ENCODE measurements at regions not wholly inside any gene's neighbourhood (a gene's known extent, or its start where the extent isn't known, plus 50 kb on each side); places are given as distances from the start of the nearest gene placed in this dataset.
A peak's percentile ranks its signal among the peaks of the same experiment; 100 is the strongest.

DNA sequence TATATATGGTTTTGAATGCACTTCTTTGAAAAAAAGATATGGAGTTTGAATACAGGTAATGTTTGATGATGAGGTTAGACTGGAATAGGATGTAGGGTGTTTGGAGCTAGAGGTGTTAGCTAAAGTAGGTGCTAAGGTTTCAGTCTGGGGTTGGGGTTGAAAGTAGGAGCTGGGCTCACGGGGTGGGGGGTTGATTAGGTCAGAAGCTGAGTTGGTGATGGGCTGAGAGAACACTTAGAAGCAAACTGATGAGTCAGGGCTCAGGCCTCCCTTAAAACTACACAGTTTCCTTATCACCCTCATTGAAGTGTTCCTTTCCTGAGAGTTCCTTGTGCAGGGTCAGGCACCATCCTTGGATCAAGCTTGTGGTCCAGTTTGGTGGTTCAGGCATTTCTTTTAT is 308.8 kb upstream of the ADAMTS16 start:
- FAIRE-seq (no peak), DNase-seq (ENCODE audit: low spot score in 2 of 2) (no peak)

DNA sequence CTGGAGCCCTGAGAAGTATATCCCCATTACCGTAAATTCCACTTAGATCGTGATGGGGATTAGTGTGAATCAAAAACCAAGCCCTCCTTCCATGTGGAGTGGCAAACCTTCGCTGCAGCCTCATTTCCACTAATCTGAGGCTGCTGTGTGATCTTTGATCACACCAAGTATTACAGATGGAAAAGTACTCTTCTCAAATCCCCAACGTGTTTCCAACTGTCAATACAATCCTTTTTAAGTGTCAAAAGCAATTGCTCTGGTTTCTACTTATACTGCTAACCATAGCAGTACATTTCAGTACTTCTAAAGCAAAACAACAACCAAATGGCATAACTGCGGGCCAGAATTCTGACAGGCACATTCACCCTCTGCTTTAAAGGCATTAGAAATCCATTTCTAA is 307.7 kb upstream of the ADAMTS16 start:
- FAIRE-seq (no peak), DNase-seq (ENCODE audit: low spot score in 2 of 2) (no peak)

DNA sequence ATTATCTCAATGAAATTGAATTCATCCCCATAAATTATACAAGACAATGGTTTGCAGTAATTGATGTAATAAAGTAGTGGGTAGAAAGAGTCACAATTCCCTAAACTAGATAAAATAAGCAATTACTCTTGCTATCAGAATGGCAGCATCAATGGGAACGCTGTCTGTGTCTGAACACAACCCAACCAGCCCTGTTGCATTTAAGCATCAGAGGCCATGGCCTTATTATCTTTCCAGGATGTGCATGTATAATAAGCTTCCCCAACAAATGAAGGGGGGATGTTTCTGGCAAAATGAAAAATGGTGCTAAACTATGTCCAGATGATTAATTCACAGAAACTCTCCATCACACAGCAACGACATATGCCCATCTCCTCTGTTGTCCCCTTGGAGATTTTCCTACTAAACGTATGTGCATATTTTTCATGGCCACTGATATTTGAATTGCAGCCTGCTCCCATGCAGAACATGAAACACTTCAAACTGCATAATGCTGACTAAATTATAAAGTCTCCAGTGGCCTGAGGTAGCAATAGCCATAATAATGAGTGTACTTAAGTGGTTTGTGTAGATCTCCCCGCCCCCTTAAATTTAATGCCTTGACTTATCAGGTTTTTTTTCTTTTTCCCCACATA is 306.9 kb upstream of the ADAMTS16 start:
- DNase-seq (ENCODE audit: low spot score in 2 of 2) (no peak), FAIRE-seq (no peak)

DNA sequence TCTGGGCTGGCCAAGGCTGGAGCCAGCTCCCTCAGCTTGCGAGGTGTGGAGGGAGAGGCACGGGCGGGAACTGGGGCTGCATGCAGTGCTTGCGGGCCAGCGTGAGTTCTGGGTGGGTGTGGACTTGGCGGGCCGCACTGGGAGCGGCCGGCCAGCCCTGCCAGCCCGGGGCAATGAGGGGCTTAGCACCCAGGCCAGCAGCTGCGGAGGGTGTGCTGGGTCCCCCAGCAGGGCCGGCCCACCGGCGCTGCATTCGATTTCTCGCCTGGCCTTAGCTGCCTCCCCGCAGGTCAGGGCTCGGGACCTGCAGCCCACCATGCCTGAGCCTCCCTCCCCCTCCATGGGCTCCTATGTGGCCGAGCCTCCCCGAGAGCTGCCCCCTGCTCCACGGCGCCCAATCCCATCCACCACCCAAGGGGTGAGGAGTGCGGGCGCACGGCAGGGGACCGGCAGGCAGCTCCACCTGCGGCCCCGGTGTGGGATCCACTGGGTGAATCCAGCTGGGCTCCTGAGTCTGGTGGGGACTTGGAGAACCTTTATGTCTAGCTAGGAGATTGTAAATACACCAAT is 302.6 kb upstream of the ADAMTS16 start:
- DNase-seq (ENCODE audit: low spot score in 2 of 2) (no peak), FAIRE-seq (no peak)

DNA sequence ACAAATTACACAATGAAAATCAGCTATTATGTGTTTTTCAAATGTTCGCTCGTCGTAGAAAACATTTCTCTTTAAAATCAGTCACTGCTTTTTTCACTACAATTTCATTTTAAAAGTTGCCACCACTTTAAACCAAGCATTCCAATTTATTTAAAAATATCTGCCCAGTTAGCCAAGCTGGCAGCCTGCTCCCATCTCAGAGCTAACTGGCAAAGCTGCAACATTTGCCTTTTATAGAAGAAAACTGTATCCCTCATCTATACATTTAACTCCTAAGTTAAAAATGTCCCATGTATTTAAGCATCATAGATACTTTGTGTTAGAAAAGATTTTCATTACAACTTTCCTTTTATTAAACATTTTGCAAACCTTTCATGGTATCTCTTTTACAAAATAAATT is 294.9 kb upstream of the ADAMTS16 start:
- FAIRE-seq = no peak
- no peak for DNase-seq (ENCODE audit: low spot score in 2 of 2)

DNA sequence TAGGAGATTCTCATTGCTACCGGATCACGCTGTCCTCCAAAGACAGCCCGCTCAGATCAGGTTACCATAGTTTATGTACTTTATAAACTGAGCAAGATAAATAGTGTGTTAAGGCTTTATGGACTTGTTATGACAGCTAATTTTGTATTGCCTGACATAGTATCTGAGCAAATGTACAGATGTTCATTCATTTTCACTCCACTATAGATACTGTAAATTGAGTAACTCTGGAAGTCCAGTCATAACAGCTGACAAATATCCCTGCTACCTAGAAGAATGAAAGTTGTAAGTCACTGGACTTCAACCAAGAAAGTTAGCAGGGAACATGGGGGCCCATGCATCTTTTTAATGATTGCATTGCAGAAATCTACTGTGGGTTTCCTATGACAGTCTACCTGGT is 292.4 kb upstream of the ADAMTS16 start:
- FAIRE-seq (no peak), DNase-seq (ENCODE audit: low spot score in 2 of 2) (no peak)

DNA sequence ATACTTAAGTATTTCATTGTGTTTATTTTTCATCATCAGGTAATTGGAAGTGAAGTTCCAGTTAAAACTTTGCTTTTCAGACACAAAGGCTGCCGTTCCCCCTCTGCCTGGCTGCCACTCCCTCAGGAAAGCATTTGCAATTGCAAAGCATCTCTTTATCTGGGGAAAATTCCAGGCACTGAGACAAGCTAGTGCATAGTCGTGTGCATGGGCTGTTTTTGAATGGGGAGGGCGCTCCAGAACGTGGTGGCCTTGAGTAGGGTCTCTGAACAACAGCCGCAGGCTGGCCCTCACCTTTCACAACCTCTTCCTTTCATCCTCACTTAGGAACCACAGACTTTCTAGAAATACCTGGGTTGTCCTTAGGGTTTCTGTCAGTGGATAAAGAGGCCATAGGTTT is 285.1 kb upstream of the ADAMTS16 start:
- FAIRE-seq (no peak), DNase-seq (ENCODE audit: low spot score in 2 of 2) (no peak)

DNA sequence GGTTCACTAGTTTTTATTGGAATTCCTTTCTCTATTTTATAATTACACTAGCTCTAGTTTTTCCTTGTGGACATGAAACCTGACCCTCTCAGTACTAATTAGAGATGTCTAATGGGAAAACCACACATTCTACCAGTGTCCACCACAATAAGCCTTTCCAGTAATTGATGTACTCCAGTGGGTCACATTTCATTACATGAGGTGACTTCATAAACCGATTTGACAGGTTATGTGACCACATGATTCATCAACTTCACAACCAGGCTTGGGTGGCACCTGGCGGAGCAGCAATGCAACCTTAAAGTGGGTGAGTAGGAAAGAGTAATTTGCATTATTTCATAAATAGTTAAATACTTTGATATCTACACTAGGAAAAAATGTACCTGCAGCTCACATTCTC is 284.2 kb upstream of the ADAMTS16 start:
- FAIRE-seq = no peak
- no peak for DNase-seq (ENCODE audit: low spot score in 2 of 2)

DNA sequence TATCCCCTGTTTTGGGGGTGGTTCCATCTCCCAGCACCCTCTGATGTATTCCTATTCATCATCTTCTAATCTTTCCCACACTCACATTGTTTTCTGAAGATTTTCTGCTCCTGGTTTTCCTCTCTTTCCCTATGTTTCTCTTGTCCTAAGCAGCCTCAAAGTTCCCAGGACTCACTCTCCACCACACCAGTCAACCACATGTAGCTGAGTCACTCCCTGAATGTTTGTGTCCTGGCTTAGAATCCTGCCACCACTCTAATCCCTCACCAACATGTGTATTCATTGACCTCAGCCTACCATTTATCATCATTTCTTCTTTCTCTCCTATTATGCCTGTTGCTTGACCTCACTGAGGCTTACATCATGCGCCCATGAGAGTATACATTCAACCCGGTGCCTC is 282.4 kb upstream of the ADAMTS16 start:
- no peak for DNase-seq (ENCODE audit: low spot score in 2 of 2)
- no peak for FAIRE-seq

DNA sequence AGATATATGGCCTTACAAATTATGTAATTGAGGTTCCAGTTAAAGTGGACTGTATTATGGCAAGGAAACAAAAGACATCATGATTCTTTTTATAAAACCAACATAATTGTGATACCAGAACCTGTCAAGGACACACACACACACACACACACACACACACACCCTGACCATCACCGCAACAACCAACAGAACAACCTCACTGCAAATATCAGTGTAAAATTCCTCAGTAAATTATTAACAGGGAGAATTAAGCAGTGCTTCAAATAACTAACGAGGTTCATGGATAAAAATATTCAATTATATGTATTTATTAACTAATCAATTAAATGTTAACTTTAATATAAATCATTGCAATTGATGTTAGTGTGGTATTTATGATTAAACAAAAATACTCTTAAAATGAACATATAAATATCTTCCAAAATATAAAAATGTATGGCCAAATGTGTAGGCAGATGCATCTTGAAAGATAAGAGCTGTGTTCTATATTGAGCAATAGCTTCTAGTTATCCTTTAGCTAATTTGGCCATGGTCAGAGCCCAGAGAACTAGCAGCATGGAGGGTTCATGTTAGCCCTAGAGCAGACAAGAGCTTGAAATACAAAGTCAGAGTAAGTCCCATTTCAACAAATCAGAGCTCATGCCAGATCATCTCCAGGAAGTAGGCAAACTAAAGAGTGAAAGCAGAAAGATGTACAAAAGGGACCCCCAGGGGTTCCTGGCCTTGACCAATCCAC is 280.5 kb upstream of the ADAMTS16 start:
- FAIRE-seq (no peak), DNase-seq (ENCODE audit: low spot score in 2 of 2) (no peak)

DNA sequence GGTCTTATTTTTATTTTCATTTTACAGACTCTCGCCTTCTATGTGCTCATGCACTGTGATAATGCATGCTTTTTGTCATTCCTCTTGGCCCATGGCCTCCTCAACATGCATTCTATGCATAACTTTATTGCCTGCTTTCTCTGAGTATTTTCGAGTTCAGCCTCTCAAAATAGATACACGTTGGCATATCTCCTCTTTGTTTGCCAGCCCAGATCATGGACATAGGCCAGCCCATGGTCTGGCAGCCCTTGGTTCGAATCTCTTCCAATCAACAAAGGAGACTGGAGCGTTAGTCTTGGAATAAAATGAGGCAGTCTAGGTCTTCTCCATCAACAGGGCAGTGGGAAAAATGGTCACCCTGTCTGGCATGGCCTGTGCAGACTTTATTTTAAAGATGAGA is 279.5 kb upstream of the ADAMTS16 start:
- no peak for FAIRE-seq
- DNase-seq (ENCODE audit: low spot score in 2 of 2) = no peak

DNA sequence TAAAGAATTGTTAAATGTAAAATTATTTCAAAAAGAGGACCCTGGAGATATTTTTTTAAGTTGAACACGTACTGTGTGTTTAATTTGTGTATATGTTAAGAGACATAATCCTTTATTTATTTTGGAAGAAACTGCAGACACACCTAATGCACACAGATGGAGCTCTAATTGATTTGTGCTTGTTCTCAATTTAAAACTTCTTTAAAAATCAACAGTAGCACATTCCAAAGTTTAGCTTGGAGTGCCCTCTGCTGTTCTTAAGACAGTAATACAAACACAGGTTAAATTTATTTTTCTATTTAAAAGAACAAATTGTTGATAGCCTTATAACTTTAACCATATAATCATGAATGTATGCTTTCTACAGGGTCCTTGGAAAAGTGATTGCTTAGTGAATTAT is 277.6 kb upstream of the ADAMTS16 start:
- peak; percentile 27 to 46 for DNase-seq (ENCODE audit: low spot score in 2 of 2)
- peak; percentile 69 for FAIRE-seq

DNA sequence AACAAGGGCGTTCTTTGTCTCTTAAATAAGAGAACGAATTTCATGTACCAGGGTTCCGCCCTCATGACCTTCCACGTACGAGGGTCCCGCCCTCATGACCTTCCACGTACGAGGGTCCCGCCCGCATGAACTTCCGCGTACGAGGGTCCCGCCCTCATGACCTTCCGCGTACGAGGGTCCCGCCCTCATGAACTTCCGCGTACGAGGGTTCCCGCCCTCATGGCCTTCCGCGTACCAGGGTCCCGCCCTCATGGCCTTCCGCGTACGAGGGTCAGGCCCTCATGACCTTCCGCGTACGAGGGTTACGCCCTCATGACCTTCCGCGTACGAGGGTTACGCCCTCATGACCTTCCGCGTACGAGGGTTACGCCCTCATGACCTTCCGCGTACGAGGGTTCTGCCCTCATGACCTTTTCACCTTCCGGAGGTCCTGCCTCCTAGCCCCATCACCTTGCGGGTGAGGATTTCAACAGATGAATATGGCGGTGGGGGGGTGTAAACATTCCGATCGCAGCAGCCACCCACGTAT is 273.9 kb upstream of the ADAMTS16 start:
- FAIRE-seq = no peak

DNA sequence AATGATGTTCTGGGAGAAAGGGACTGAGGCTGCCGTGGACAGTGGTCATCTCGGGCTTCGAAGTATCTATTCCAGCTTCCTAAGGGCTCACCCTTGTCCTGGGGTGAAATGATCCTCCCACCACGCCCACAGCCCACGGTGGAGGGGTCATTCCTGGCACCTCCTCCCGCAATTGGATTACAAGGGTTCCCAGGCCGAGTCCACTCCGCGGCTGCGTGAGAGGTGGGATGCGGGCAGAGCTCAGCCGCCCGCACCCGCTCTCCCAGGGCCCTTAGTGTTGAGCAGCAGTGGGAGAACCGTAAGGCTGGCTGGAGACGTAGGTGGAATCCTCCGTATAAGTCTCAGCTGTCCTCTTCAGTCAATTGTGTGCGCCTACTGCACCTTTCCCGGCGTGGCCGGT is 273.3 kb upstream of the ADAMTS16 start:
- FAIRE-seq (no peak), DNase-seq (ENCODE audit: low spot score in 2 of 2) (no peak)

More for the DNA sequence above, 273.9 kb upstream of the ADAMTS16 start:
- no peak for DNase-seq (ENCODE audit: low spot score in 2 of 2)

DNA sequence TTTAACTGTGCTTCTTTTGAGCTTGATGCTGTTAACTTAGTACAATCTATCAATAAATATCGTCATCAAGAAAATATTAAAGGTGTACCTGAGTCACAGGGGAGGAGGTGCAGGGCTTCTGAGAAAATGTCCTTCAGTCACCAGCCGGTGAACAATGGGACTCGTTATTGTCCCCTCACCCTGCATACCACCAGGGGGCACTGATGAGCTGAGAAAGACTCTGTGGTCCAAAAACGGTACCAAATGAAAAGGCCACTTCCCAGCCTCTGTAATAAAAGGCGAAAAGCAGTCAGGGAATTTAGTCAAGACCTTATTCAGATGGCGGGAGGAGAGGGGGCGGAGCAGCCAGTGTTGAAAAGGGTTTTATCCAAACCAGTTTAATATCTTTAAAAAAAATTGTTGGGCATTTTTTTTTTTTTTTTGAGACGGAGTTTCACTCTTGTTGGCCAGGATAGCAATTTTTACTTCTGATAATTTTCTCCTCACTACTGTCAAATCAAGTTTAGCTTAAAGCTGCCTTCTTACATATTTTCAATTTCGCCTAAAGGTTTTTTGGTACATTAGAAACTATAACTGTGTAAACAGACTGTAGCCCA is 271.9 kb upstream of the ADAMTS16 start:
- DNase-seq (ENCODE audit: low spot score in 2 of 2) = peak; percentile 58 to 76
- no peak for FAIRE-seq

DNA sequence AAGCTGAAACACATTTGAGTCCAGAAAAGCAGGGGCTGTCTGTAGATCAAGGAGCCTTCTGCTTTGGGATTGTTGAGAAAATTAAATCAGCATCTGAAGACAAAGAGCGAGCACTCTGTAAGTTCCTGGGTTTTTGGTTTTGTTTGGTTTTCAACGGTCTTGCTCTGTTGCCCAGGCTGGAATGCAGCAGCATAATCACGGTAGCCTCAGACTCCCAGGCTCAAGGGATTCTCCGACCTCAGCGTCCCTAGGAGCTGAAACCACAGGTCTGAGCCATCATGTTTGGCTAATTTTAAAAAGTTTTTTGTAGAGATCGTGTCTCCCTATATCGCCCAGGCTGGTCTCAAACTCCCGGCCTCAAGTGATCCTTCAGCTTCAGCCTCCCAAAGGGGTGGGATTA is 266.5 kb upstream of the ADAMTS16 start:
- no peak for DNase-seq (ENCODE audit: low spot score in 2 of 2)
- FAIRE-seq = no peak

DNA sequence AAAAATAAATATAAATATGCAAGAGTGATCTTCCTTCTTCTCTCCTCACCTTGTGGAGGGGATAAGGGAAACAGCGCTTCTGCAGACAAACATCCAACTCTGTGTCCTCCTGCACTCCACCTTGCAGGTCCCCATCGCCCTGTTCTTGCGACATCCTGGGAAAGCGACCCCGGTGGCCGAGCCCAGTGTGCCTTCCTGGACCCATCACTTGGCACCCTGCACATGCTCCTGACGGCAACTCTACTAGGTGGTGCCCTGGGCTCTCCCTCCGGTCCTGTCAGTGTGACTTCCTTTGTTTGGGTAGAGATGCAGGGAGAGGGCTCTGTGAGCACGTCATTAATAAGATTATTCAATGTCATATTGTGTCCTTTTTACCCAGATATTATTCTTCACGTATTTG is 266.0 kb upstream of the ADAMTS16 start:
- FAIRE-seq (no peak), DNase-seq (ENCODE audit: low spot score in 2 of 2) (no peak)

DNA sequence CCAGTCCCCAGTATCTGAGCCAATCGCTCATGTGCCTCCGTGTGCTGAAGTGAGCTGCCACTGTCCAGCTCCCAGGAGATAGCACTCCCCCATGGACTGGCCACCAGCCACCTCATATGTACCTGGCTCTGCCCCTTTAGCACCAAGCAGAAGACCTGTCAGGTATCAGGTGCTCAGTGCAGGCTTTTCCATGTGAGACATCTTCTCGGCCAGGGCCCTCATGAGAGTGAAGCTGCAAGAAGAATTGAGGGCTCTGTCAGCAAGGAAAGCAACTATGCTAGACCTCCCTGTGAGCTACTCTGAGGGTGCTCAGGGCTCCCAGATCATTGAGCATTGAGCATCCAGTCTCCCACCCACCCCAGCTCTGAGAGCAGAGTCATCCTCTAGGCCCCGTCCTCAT is 264.2 kb upstream of the ADAMTS16 start:
- FAIRE-seq = no peak
- DNase-seq (ENCODE audit: low spot score in 2 of 2) = no peak

DNA sequence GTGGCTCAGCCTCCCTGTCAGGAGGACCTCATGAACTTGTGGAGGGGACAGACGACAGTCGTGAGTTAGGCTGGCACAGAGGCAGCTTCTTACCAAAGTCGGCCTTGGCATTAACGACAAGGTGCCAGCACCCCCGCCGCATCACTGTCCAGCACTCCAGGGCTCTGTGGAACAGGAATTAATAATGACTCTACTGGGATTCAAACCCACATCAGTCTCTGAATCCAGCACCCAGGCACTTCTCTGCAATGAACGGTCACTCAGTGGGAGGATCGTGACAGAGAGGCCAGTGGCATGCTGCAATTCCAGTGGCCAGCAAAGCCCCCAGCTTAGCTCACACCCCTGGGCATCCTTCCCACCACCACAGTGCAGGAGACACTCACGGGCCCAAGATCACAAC is 263.3 kb upstream of the ADAMTS16 start:
- DNase-seq (ENCODE audit: low spot score in 2 of 2) = no peak
- no peak for FAIRE-seq

DNA sequence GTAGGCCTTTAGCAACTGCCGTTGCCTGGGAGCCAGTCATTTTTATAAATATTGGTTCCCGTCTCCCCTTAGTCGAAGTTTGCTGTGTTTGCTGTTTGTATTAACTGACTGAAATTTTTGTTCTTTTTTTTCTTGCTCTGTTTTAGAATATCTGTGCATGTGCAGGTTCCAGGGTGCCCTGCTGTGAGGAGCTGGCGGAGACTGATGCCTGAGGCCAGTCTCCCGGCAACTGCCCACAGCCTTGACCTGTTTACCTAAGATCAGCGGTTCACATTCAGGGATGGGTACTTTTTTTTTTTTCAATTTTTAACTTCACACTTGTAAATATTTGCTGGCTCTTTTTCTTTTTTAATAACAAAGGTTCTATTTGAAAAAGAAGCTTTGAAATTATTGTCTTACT is 262.6 kb upstream of the ADAMTS16 start:
- DNase-seq (ENCODE audit: low spot score in 2 of 2) (no peak), FAIRE-seq (no peak)

DNA sequence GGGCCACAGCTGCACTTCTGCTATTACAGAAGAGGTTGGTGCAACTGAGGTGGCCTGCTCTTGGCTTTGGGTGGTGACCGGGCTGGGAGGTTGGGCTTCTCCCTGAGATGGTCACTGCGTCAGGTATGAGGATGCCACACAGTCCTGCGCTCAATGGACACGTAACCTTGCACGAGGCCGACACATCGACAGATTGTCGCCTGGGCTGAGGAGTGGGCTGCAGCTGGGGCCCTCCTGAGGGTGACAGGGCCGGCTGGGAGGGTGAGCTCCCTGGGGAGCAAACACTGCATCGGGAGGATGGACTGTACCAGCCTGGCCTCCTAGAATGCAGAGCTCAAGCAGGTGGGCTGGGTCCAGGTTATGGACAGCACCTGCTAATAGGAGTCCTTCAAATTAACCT is 261.1 kb upstream of the ADAMTS16 start:
- FAIRE-seq (no peak), DNase-seq (ENCODE audit: low spot score in 2 of 2) (no peak)

Data from frontal cortex (tissue), 3 donors.